Body of pancreas (tissue), 4 donors: ENCODE measurements at regions not wholly inside any gene's neighbourhood (a gene's known extent, or its start where the extent isn't known, plus 50 kb on each side); places are given as distances from the start of the nearest gene placed in this dataset.

Experiments used
- POLR2A ChIP-seq, 3 donors: fragments of 450-650 bp; IDR thresholded peaks; one replicate each; pipeline ENCODE4 v1.6.1; 2016; ENCODE audit warnings: antibody characterized with exemption in 3 of 3, mild to moderate bottlenecking in 2 of 3
- TF ChIP-seq, protein P1 (sequence below), 7 experiments: fragments of 450-650 bp in 4 of 7; fragments of 200-600 bp in 3 of 7; sonication (generic) in 3 of 7; IDR thresholded peaks; one replicate each; pipeline ENCODE4 v1.5.1; 2016 to 2019; ENCODE audit warnings: antibody characterized with exemption in 7 of 7

DNA sequence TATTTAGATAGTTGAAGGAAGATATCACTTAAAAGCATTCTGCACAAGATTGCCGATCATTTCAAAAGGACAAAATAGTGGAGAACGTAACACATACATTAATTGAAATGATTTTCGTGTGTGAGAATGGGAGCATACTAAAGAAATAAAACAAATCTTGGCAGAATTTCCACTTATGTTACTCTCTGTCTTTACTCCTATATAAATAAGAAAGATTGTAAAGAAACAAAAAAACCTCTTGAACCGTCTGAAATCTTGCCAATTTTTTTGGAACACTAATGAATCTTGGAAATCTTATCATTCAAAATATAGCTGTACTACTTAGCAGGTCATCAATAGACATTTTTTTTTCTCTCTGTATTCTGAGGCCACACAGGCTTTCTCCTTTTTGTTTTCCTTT is 528.8 kb upstream of the NCAM2 start:
- TF ChIP-seq, protein P1, sequence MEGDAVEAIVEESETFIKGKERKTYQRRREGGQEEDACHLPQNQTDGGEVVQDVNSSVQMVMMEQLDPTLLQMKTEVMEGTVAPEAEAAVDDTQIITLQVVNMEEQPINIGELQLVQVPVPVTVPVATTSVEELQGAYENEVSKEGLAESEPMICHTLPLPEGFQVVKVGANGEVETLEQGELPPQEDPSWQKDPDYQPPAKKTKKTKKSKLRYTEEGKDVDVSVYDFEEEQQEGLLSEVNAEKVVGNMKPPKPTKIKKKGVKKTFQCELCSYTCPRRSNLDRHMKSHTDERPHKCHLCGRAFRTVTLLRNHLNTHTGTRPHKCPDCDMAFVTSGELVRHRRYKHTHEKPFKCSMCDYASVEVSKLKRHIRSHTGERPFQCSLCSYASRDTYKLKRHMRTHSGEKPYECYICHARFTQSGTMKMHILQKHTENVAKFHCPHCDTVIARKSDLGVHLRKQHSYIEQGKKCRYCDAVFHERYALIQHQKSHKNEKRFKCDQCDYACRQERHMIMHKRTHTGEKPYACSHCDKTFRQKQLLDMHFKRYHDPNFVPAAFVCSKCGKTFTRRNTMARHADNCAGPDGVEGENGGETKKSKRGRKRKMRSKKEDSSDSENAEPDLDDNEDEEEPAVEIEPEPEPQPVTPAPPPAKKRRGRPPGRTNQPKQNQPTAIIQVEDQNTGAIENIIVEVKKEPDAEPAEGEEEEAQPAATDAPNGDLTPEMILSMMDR (IDR thresholded peaks at IDR 0.05): no peak
- TF ChIP-seq POLR2A (IDR thresholded peaks at IDR 0.05): no peak
